HUES6 (cell line): ENCODE measurements at regions not wholly inside any gene's neighbourhood (a gene's known extent, or its start where the extent isn't known, plus 50 kb on each side); places are given as distances from the start of the nearest gene placed in this dataset.
"Not testable (repeated sequence)": the region's sequence is repeated elsewhere in the genome, so short reads cannot be mapped to it uniquely, and the experiment has no call there.

Experiments
- H3K27ac ChIP-seq: 2 replicates; pipeline ENCODE4 v1.7.0; 2013; ENCODE audit warnings: low read depth, mild to moderate bottlenecking, low read length, inconsistent platforms
- H3K27me3 ChIP-seq: 2 replicates; pipeline ENCODE4 v1.6.1; 2013; ENCODE audit warnings: low read length; ENCODE audit not compliant: control insufficient read depth, insufficient read depth
- H3K36me3 ChIP-seq: 2 replicates; pipeline ENCODE4 v1.6.1; 2013; ENCODE audit warnings: low read length; ENCODE audit not compliant: control insufficient read depth, insufficient read depth
- H3K4me1 ChIP-seq: 2 replicates; pipeline ENCODE4 v1.6.1; 2013; ENCODE audit warnings: low read length; ENCODE audit not compliant: control insufficient read depth, insufficient read depth
- H3K4me3 ChIP-seq: 2 replicates; pipeline ENCODE4 v1.5.1; 2013; ENCODE audit warnings: low read depth, low read length
- H3K9ac ChIP-seq: one replicate; pipeline ENCODE4 v1.6.1; 2013; ENCODE audit warnings: mild to moderate bottlenecking, low read length
- H3K9me3 ChIP-seq: 2 replicates; pipeline ENCODE4 v1.6.1; 2013; ENCODE audit warnings: low read depth, low read length; ENCODE audit not compliant: control insufficient read depth, insufficient read depth

DNA sequence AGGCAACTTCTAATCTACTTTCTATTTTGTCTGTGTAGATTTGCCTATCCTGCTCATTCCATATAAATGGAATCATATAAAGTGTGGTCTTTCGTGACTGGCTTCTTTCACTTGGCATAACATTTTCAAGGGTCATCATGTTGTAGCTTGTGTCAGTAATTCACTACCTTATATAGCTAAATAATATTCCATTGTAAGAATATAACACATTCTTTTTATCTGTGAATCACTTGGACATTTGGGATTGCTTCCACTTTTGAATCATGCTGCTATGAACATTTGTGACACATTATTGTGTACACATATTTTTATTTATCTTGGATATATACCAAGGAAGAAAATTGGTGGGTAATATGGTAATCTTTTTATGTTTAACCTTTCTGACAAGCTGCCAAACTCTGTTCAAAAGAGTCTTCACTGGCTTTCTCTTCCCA lies 89.0 kb upstream of the CSNK1A1L start:
- no peaks in the 10 kb centered on the region for H3K27me3 ChIP-seq
- no peak overlapping the region for H3K27ac ChIP-seq
- no peaks in the 10 kb centered on the region for H3K36me3 ChIP-seq
- H3K9ac ChIP-seq = no peak overlapping the region
- peaks cover 16% of the 10 kb centered on the region for H3K4me1 ChIP-seq
- no peak overlapping the region for H3K4me3 ChIP-seq
- H3K9me3 ChIP-seq = no peaks in the 10 kb centered on the region

DNA sequence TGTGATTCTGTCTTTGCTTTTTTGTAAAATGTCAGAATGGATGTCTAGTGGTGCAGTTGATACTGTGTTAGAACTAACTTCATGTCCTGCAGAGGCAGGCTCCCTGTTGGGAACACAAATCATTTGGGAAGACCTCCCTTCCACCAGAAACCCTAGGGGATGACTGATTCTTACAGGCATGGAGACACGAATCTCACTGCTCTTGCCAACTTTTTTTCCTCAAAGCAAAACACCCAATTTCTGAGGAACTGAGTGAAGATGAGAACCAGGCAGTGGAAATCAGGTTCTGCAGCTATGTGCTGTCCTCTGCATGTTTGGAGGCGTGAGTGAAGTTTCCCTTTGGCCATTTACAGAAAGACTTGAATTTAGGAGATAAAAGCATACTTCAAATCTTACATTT lies 87.5 kb upstream of the CSNK1A1L start:
- Histone ChIP-seq H3K4me3 (no peak overlapping the region), H3K4me1 (peaks cover 3% of the 10 kb centered on the region), H3K27ac (no peak overlapping the region)

GRCh38 chr13:37187621-37188020 lies 82.2 kb upstream of the CSNK1A1L start:
- H3K27me3 ChIP-seq = no peaks in the 10 kb centered on the region
- no peak overlapping the region for H3K4me3 ChIP-seq
- no peaks in the 10 kb centered on the region for H3K36me3 ChIP-seq
- H3K9ac ChIP-seq = no peak overlapping the region
- peaks cover 3% of the 10 kb centered on the region; the same call in 1 of the 2 replicates for H3K4me1 ChIP-seq
- H3K27ac ChIP-seq = no peak overlapping the region
- H3K9me3 ChIP-seq = peaks cover 3% of the 10 kb centered on the region; the same call in 1 of the 2 replicates

More for the DNA sequence above, 87.5 kb upstream of the CSNK1A1L start:
- Histone ChIP-seq H3K27me3 (no peaks in the 10 kb centered on the region), H3K9ac (no peak overlapping the region), H3K36me3 (no peaks in the 10 kb centered on the region), H3K9me3 (no peaks in the 10 kb centered on the region)

- Histone ChIP-seq H3K36me3 (no peaks in the 10 kb centered on the region), H3K27me3 (no peaks in the 10 kb centered on the region), H3K9me3 (peaks cover 3% of the 10 kb centered on the region; the same call in 1 of the 2 replicates), H3K4me3 (no peak overlapping the region), H3K27ac (no peak overlapping the region), H3K9ac (no peak overlapping the region), H3K4me1 (peaks cover 3% of the 10 kb centered on the region; the same call in 1 of the 2 replicates)
These were observed 81.6 kb upstream of the CSNK1A1L start for GRCh38 chr13:37187105-37187504.

DNA sequence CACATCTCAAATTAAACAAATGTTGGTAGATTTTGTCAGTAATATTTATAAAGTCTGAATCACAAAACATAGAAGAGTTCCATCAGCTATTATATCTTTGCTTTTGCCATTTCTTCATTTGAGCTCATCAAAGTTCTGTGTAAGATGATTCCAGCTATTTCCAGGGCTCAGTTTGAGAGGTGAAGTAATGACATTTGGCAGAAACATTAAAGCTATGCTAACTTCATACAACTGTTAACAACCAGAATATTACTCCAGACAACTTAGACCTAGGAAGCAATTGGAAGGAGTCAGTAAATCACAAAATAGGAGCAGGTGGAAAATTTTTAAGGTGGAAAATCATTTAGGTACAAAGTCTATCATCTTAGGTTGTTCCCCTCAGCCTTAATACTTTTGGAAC lies 76.2 kb upstream of the CSNK1A1L start:
- peaks cover 3% of the 10 kb centered on the region; the same call in 1 of the 2 replicates for H3K9me3 ChIP-seq
- no peaks in the 10 kb centered on the region for H3K27me3 ChIP-seq
- no peak overlapping the region for H3K4me3 ChIP-seq
- no peaks in the 10 kb centered on the region for H3K4me1 ChIP-seq
- no peaks in the 10 kb centered on the region for H3K36me3 ChIP-seq
- no peak overlapping the region for H3K9ac ChIP-seq
- no peak overlapping the region for H3K27ac ChIP-seq

- Histone ChIP-seq H3K27ac (no peak overlapping the region), H3K9me3 (peaks cover 3% of the 10 kb centered on the region; the same call in 1 of the 2 replicates), H3K4me1 (no peaks in the 10 kb centered on the region)
These were observed 74.2 kb upstream of the CSNK1A1L start for GRCh38 chr13:37179645-37180044.

DNA sequence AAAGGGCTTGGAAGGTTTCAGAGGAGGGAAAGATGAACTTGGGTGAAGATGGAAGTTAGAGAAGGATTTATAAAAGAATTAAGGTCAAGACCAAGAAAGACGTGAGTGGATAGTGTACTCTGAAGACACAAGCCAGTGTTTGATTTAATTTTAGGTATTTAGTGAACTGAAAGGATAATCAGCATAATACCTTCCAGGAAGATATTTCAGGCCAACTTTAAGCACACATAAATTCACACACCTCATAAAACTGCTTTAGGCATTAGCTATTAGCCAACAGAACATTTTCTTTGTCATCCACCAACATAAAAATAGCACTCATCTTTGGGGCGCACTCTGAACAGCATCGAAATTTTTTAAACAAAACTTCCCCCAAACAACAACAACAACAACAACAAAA lies 71.7 kb upstream of the CSNK1A1L start:
- H3K4me1 ChIP-seq = peaks cover 12% of the 10 kb centered on the region; the same call in 1 of the 2 replicates
- H3K9me3 ChIP-seq = no peaks in the 10 kb centered on the region
- H3K27me3 ChIP-seq = no peaks in the 10 kb centered on the region
- no peak overlapping the region for H3K4me3 ChIP-seq
- H3K27ac ChIP-seq = no peak overlapping the region
- no peaks in the 10 kb centered on the region for H3K36me3 ChIP-seq
- no peak overlapping the region for H3K9ac ChIP-seq

More at GRCh38 chr13:37179645-37180044, 74.2 kb upstream of the CSNK1A1L start:
- no peak overlapping the region for H3K4me3 ChIP-seq
- H3K36me3 ChIP-seq = no peaks in the 10 kb centered on the region
- no peak overlapping the region for H3K9ac ChIP-seq
- no peaks in the 10 kb centered on the region for H3K27me3 ChIP-seq

DNA sequence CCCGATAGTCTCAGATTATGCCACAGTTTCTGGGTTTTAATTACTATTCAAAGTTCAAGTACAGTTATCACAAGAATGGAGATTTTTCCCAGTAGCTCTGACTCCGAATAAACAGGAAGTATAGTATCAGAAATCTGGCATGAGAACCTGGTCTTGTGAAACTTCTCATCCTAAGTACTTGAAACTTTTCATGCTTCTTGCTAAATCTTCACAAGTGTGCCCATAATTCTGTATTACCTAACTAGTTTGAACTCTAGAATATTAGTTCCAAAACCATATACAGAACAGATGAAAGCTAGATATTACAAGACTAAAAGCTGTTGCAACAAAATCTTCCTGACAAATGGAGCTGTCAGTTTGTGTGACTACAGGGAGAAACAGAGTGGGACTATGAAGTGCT lies 70.5 kb upstream of the CSNK1A1L start:
- peaks cover 12% of the 10 kb centered on the region; the same call in 1 of the 2 replicates for H3K4me1 ChIP-seq
- no peaks in the 10 kb centered on the region for H3K36me3 ChIP-seq
- no peak overlapping the region for H3K9ac ChIP-seq
- no peak overlapping the region for H3K27ac ChIP-seq
- H3K27me3 ChIP-seq = no peaks in the 10 kb centered on the region
- H3K9me3 ChIP-seq = no peaks in the 10 kb centered on the region
- H3K4me3 ChIP-seq = no peak overlapping the region

GRCh38 chr13:37173214-37173613 lies 67.8 kb upstream of the CSNK1A1L start:
- Histone ChIP-seq H3K9ac (no peak overlapping the region), H3K27me3 (no peaks in the 10 kb centered on the region), H3K4me1 (peaks cover 12% of the 10 kb centered on the region; the same call in 1 of the 2 replicates), H3K36me3 (no peaks in the 10 kb centered on the region), H3K4me3 (no peak overlapping the region), H3K27ac (peak overlapping the region; percentile 49; the same call in 1 of the 2 replicates), H3K9me3 (no peaks in the 10 kb centered on the region)

DNA sequence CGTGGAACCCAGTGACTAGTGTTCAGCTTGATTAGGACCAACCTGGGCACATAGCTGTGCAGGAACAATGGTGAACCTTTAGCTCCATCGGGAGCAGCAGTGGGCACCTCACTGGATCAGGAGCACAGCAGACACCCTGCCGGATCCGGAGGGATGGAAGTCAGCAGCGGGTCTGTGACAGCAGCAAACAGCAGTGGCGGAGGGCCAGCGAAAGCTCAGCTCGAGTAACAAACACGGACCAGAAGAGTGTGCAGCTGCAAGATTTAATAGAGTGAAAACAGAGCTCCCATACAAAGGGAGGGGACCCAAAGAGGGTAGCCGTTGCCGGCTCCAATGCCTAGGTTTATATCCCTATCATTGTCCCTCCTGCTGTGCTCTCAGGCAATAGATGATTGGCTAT lies 66.8 kb upstream of the CSNK1A1L start:
- H3K9me3 ChIP-seq, H3K36me3 ChIP-seq, H3K27ac ChIP-seq, H3K9ac ChIP-seq, H3K4me3 ChIP-seq, H3K27me3 ChIP-seq: not testable (repeated sequence)
- H3K4me1 ChIP-seq = peaks cover 12% of the 10 kb centered on the region; the same call in 1 of the 2 replicates

- H3K4me3 ChIP-seq = no peak overlapping the region
These were observed 63.5 kb upstream of the CSNK1A1L start for GRCh38 chr13:37168926-37169325.

More at GRCh38 chr13:37168926-37169325, 63.5 kb upstream of the CSNK1A1L start:
- Histone ChIP-seq H3K9ac (no peak overlapping the region), H3K9me3 (no peaks in the 10 kb centered on the region), H3K4me1 (peaks cover 12% of the 10 kb centered on the region; the same call in 1 of the 2 replicates), H3K27me3 (no peaks in the 10 kb centered on the region), H3K27ac (no peak overlapping the region), H3K36me3 (no peaks in the 10 kb centered on the region)
